ENCODE measurements at regions not wholly inside any gene's neighbourhood (a gene's known extent, or its start where the extent isn't known, plus 50 kb on each side); places are given as distances from the start of the nearest gene placed in this dataset.

DNA sequence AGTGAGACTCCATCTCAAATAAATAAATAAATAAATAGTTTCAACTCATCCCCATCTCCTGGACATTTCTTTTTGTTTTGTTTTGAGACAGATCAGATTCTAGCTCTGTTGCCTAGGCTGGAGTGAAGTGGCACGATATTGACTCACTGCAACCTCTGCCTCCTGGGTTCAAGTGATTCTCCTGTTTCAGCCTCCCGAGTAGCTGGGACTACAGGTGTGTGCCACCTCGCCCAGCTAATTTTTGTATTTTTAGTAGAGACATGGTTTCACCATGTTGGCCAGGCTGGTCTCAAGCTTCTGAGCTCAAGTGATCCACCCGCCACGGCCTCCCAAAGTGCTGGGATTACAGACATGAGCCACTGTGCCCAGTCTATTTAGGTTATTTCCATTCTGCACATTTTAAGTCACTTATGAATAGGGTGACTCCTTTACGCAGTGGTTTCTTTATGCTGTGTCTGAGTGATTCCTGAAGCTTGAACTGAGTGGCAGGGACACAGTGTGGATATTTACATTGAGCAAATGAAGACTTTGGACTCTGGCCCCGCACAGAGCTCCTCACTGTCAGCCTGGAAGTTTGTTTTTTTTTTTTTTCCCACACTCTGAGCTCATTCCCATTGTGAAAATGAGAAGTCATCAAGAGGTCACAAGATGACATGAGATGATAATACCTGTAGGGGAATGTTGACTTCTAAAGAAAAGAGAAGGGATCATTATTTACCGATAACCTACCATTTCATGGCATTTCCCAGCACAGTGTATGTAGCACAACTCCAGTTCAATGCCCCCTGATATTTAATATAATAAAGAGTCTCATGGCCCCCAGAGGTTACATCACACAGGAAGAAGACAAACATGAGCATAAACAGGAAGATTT is 72.6 kb downstream of the TBX3 start:
- Histone ChIP-seq H3K23ac (ENCODE audit: insufficient read length, low read depth, low read length) (no peak overlapping the region), H2BK20ac (ENCODE audit: low read depth, low read length, poor library complexity, severe bottlenecking) (no peak overlapping the region), H4K5ac (ENCODE audit: insufficient read length, low read depth, low read length) (no peak overlapping the region), H2BK5ac (ENCODE audit: insufficient read length, low read length) (no peak overlapping the region), H3K9me3 (ENCODE audit: control insufficient read depth, low read depth, low read length) (no peaks in the 10 kb centered on the region), H4K91ac (ENCODE audit: insufficient read length, low read depth, low read length) (no peak overlapping the region), H3K27me3 (ENCODE audit: insufficient read depth, low read length) (no peaks in the 10 kb centered on the region), H3K14ac (ENCODE audit: insufficient read depth, low read length) (no peak overlapping the region), H3K56ac (ENCODE audit: insufficient read length, low read depth, low read length) (no peak overlapping the region), H3K79me1 (ENCODE audit: insufficient read depth, low read depth, low read length, poor library complexity, severe bottlenecking) (no peaks in the 10 kb centered on the region), H2AK5ac (ENCODE audit: insufficient read length, low read length) (no peak overlapping the region), H3K79me2 (ENCODE audit: insufficient read depth, low read length) (no peaks in the 10 kb centered on the region), H3K23me2 (ENCODE audit: insufficient read length, low read depth, low read length, poor library complexity, severe bottlenecking) (no peaks in the 10 kb centered on the region), H4K20me1 (ENCODE audit: control insufficient read depth, insufficient read depth, insufficient read length) (no peaks in the 10 kb centered on the region), H3K18ac (ENCODE audit: insufficient read length, low read depth, low read length) (no peak overlapping the region), H4K8ac (replicated peaks; ENCODE audit: insufficient read length, low read depth, low read length) (no peak overlapping the region), H2BK12ac (ENCODE audit: insufficient read length, low read depth, low read length) (no peak overlapping the region), H3K4ac (ENCODE audit: low read depth, low read length) (no peak overlapping the region), H3T11ph (ENCODE audit: low read length) (no peak overlapping the region), H3K9ac (ENCODE audit: extremely low read depth, insufficient read length, low read length) (no peak overlapping the region), H3K4me1 (ENCODE audit: insufficient read depth, low read length) (no peaks in the 10 kb centered on the region), H2AFZ (ENCODE audit: low read length) (no peak overlapping the region), H2BK120ac (ENCODE audit: low read depth, low read length, poor library complexity, severe bottlenecking) (no peak overlapping the region), H3K4me2 (ENCODE audit: insufficient read depth, insufficient read length, low read length) (no peak overlapping the region), H3K27ac (ENCODE audit: insufficient read length, low read depth, low read length) (no peak overlapping the region), H2BK15ac (ENCODE audit: low read depth, low read length) (no peak overlapping the region)
- peaks cover 12% of the 10 kb centered on the region for H3K27me3 Mint-ChIP-seq (ENCODE audit: low read depth)
- TF ChIP-seq, protein P1, sequence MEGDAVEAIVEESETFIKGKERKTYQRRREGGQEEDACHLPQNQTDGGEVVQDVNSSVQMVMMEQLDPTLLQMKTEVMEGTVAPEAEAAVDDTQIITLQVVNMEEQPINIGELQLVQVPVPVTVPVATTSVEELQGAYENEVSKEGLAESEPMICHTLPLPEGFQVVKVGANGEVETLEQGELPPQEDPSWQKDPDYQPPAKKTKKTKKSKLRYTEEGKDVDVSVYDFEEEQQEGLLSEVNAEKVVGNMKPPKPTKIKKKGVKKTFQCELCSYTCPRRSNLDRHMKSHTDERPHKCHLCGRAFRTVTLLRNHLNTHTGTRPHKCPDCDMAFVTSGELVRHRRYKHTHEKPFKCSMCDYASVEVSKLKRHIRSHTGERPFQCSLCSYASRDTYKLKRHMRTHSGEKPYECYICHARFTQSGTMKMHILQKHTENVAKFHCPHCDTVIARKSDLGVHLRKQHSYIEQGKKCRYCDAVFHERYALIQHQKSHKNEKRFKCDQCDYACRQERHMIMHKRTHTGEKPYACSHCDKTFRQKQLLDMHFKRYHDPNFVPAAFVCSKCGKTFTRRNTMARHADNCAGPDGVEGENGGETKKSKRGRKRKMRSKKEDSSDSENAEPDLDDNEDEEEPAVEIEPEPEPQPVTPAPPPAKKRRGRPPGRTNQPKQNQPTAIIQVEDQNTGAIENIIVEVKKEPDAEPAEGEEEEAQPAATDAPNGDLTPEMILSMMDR (conservative IDR thresholded peaks at IDR 0.05), result no peak
- no peak overlapping the region for H3K27ac Mint-ChIP-seq
- peaks cover 0 to 6% (median 0%) of the 10 kb centered on the region in 3 experiments; a peak in 2 of 7 replicates for H3K36me3 Mint-ChIP-seq (ENCODE audit: insufficient read depth in 1 of 3, low read depth in 3 of 3)
- no peaks in the 10 kb centered on the region for H3K4me1 Mint-ChIP-seq
- no peak for DNase-seq
- peaks cover 6 to 7% of the 10 kb centered on the region in 2 experiments; a peak in 4 of 5 replicates for H3K9me3 Mint-ChIP-seq
- WGBS (ENCODE audit: extremely low coverage, insufficient read length, low lambda C conversion rate), result no CpG with 5 or more reads among the region's 8 CpGs
- H3K4me3 Mint-ChIP-seq, result no peak overlapping the region

Data from H9 (cell line).